ENCODE measurements at regions not wholly inside any gene's neighbourhood (a gene's known extent, or its start where the extent isn't known, plus 50 kb on each side); places are given as distances from the start of the nearest gene placed in this dataset.

GRCh38 chr10:61197057-61197456 lies 253.1 kb upstream of the RHOBTB1 start:
- no peak for TF ChIP-seq POLR2AphosphoS5 (IDR thresholded peaks at IDR 0.05)
- no peak for TF ChIP-seq CTCF (IDR thresholded peaks at IDR 0.05)
- TF ChIP-seq POLR2A (IDR thresholded peaks at IDR 0.05): no peak
- TF ChIP-seq EP300 (IDR thresholded peaks at IDR 0.05): no peak

Data from suprapubic skin (tissue), 4 donors.